Ishikawa (cell line): ENCODE measurements at regions not wholly inside any gene's neighbourhood (a gene's known extent, or its start where the extent isn't known, plus 50 kb on each side); places are given as distances from the start of the nearest gene placed in this dataset.
A peak's percentile ranks its signal among the peaks of the same experiment; 100 is the strongest.

ENCODE experiments used
- CEBPB ChIP-seq: IDR thresholded peaks from 2 replicates; pipeline ENCODE4 v1.6.1; 2012
- CREB1 ChIP-seq: IDR thresholded peaks from 2 replicates; pipeline ENCODE4 v1.6.1; 2012; ENCODE audit warnings: low read depth
- EGR1 ChIP-seq: IDR thresholded peaks from 2 replicates; pipeline ENCODE4 v1.6.1; 2012
- EP300 ChIP-seq: IDR thresholded peaks from 2 replicates; pipeline ENCODE4 v1.6.1; 2012; ENCODE audit warnings: borderline replicate concordance
- FOXM1 ChIP-seq: IDR thresholded peaks from 2 replicates; pipeline ENCODE4 v1.6.1; 2012; ENCODE audit warnings: low read depth, borderline replicate concordance
- MAX ChIP-seq: IDR thresholded peaks from 2 replicates; pipeline ENCODE4 v1.6.1; 2012
- NFIC ChIP-seq: IDR thresholded peaks from 2 replicates; pipeline ENCODE4 v1.6.1; 2012
- RAD21 ChIP-seq: IDR thresholded peaks from 2 replicates; pipeline ENCODE4 v1.6.1; 2012; ENCODE audit warnings: low read depth
- REST ChIP-seq: IDR thresholded peaks from 2 replicates; pipeline ENCODE4 v1.6.1; 2012; ENCODE audit warnings: low read depth, mild to moderate bottlenecking
- TAF1 ChIP-seq: IDR thresholded peaks from 2 replicates; pipeline ENCODE4 v1.6.1; 2012; ENCODE audit warnings: low read depth, mild to moderate bottlenecking
- TCF12 ChIP-seq: IDR thresholded peaks from 2 replicates; pipeline ENCODE4 v1.6.1; 2012; ENCODE audit warnings: low read depth
- TEAD4 ChIP-seq: IDR thresholded peaks from 2 replicates; pipeline ENCODE4 v1.6.1; 2012
- YY1 ChIP-seq: IDR thresholded peaks from 2 replicates; pipeline ENCODE4 v1.6.1; 2012; ENCODE audit warnings: low read depth
- ZBTB7A ChIP-seq: IDR thresholded peaks from 2 replicates; pipeline ENCODE4 v1.6.1; 2012; ENCODE audit warnings: low read depth
- TF ChIP-seq, protein P1 (sequence below): IDR thresholded peaks from 2 replicates; pipeline ENCODE4 v1.6.1; 2012

- TF ChIP-seq TEAD4 (peak; percentile 63; the same call in 1 of the 2 replicates), YY1 (no peak), CEBPB (no peak), NFIC (peak; percentile 93), ZBTB7A (no peak), EP300 (peak; percentile 95), TCF12 (peak; percentile 88), EGR1 (no peak), FOXM1 (peak; percentile 94), CREB1 (no peak)
- TF ChIP-seq, protein P1, sequence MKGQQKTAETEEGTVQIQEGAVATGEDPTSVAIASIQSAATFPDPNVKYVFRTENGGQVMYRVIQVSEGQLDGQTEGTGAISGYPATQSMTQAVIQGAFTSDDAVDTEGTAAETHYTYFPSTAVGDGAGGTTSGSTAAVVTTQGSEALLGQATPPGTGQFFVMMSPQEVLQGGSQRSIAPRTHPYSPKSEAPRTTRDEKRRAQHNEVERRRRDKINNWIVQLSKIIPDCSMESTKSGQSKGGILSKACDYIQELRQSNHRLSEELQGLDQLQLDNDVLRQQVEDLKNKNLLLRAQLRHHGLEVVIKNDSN, result peak; percentile 58
Measured at GRCh38 chr14:44613061-44613712, 106.1 kb upstream of the FSCB start.

DNA sequence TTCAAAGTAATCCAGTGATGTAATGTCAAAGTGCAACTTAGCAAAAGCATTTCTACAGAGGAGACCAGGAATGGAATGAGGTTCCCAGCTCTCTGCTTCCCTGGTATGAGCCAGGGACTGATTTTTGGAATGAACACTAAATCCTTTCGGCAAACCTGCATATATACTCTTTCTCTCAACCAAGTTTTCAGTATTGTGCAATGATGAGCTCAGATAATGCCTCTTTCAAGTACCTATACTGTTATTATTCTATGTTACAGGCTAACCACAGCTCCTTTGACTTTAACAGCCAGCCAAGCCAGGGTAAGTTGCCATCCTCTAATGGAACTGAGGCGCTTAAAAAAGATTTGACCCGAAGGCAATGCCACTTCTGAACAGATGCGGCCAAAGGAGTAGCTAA, 104.9 kb upstream of the FSCB start:
- TF ChIP-seq NFIC, result no peak
- TF ChIP-seq CREB1, result no peak
- no peak for TF ChIP-seq TEAD4
- TF ChIP-seq YY1, result no peak
- TF ChIP-seq ZBTB7A, result no peak
- TF ChIP-seq TCF12, result no peak
- TF ChIP-seq RAD21, result no peak
- TF ChIP-seq CEBPB, result no peak; the same call in 1 of the 2 replicates
- TF ChIP-seq REST, result no peak
- TF ChIP-seq MAX, result no peak
- no peak for TF ChIP-seq EGR1
- no peak for TF ChIP-seq FOXM1
- TF ChIP-seq TAF1, result no peak
- TF ChIP-seq, protein P1, result no peak
- TF ChIP-seq EP300, result no peak

GRCh38 chr14:44609876-44610510, 102.9 kb upstream of the FSCB start:
- TF ChIP-seq EP300 (no peak), MAX (no peak), TCF12 (no peak), FOXM1 (no peak), NFIC (no peak), REST (no peak), RAD21 (no peak), ZBTB7A (no peak), YY1 (no peak), CEBPB (no peak), EGR1 (no peak), CREB1 (no peak), TEAD4 (no peak), TAF1 (no peak)
- TF ChIP-seq, protein P1, result no peak

DNA sequence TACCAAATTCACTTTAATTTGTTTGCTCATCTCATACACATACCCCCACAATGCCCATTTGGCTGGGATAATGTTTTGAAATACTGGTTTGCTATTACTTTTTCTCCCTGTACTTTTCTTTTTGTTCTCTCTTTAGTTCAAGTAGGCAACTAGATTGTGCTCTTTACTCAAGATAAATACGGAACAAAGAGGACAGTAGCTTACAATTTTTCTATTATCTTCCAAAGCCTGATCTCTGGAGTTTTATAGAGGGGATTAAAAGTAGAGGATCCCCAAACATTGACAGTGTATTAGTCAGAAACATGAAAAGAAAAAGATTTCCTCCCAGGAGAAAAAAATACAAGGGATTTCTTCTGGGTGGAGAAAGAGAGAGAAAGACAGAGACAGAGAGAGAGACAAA, 102.1 kb upstream of the FSCB start:
- TF ChIP-seq NFIC, result no peak
- no peak for TF ChIP-seq EGR1
- TF ChIP-seq REST, result no peak
- TF ChIP-seq MAX, result no peak
- no peak for TF ChIP-seq TAF1
- no peak for TF ChIP-seq TCF12
- no peak for TF ChIP-seq CEBPB
- no peak for TF ChIP-seq TEAD4
- TF ChIP-seq CREB1, result no peak
- TF ChIP-seq, protein P1, result no peak
- TF ChIP-seq RAD21, result no peak
